Endothelial cell of umbilical vein (primary cell): ENCODE measurements at regions not wholly inside any gene's neighbourhood (a gene's known extent, or its start where the extent isn't known, plus 50 kb on each side); places are given as distances from the start of the nearest gene placed in this dataset.

ENCODE experiments used
- BruUV-seq: library from RNA; stranded (reverse); fragments of 400-500 nt; replicated peaks from 2 replicates; lab custom pipeline; 2021; lab: Mats Ljungman, UMichigan
- CTCF ChIA-PET: fragments of 300-600, 350-600 bp; sonication (Branson Sonifier 250); formaldehyde crosslinking; loops from one replicate; lab custom pipeline; 2021; ENCODE audit warnings: antibody characterized with exemption, inconsistent platforms; lab: Charles Lee
- POLR2A ChIA-PET: fragments of 300-600, 350-600 bp; sonication (Branson Sonifier 250); formaldehyde crosslinking; loops from one replicate; lab custom pipeline; 2021; ENCODE audit warnings: antibody characterized with exemption, inconsistent platforms; lab: Charles Lee
- DNase-seq: peaks from one replicate; pipeline ENCODE4 v3.0.0-alpha.2; 2011; ENCODE audit warnings: low read depth, low spot score
- FAIRE-seq: peaks from 2 replicates; lab custom pipeline; 2011; peaks lifted over from hg19 to GRCh38; lab: Jason Lieb, UNC
- H2AFZ ChIP-seq: 2 replicates; pipeline ENCODE4 v1.6.0; 2012; ENCODE audit warnings: low read depth, low read length, control low read depth, inconsistent platforms
- H3K27ac ChIP-seq: 2 replicates; pipeline ENCODE4 v1.5.1; 2011; ENCODE audit warnings: low read depth, mild to moderate bottlenecking, control low read depth, low read length, moderate library complexity; ENCODE audit not compliant: insufficient read depth
- H3K27me3 ChIP-seq, 2 experiments: 2 replicates each; pipeline versions ENCODE4 v1.6.0 to v1.6.1; 2011; ENCODE audit warnings: low read length in 2 of 2, mixed read lengths in 1 of 2; ENCODE audit not compliant: control insufficient read depth in 2 of 2, insufficient read depth in 2 of 2
- H3K36me3 ChIP-seq, 2 experiments: 2 replicates in 1 of 2; 3 replicates in 1 of 2; pipeline ENCODE4 v1.5.1; 2011; ENCODE audit warnings: low read length in 2 of 2, mild to moderate bottlenecking in 1 of 2, moderate library complexity in 1 of 2; ENCODE audit not compliant: control insufficient read depth in 2 of 2, insufficient read depth in 2 of 2; ENCODE audit errors: extremely low read depth in 1 of 2
- H3K4me1 ChIP-seq: 3 replicates; pipeline ENCODE4 v1.5.1; 2011; ENCODE audit warnings: mild to moderate bottlenecking, low read length; ENCODE audit not compliant: control insufficient read depth, insufficient read depth; ENCODE audit errors: extremely low read depth
- H3K4me2 ChIP-seq: 2 replicates; pipeline ENCODE4 v1.6.1; 2011; ENCODE audit warnings: low read length, control low read depth, mixed read lengths; ENCODE audit not compliant: insufficient read depth
- H3K4me3 ChIP-seq, 3 experiments: fragments of 200-600 bp in 1 of 3; sonication (generic), shearing (Covaris generic) in 1 of 3; replicated peaks in 1 of 3; 2 replicates each; pipeline ENCODE4 v1.5.1; 2011 to 2016; ENCODE audit warnings: control low read depth in 3 of 3, low read length in 3 of 3, mild to moderate bottlenecking in 2 of 3, inconsistent platforms in 1 of 3, low read depth in 1 of 3, moderate library complexity in 1 of 3; ENCODE audit not compliant: insufficient read depth in 1 of 3
- H3K79me2 ChIP-seq: 2 replicates; pipeline ENCODE4 v1.6.0; 2012; ENCODE audit warnings: low read length, inconsistent platforms; ENCODE audit not compliant: control insufficient read depth, insufficient read depth
- H3K9ac ChIP-seq: replicated peaks from 2 replicates; pipeline ENCODE3; 2011; ENCODE audit warnings: low read length, control low read depth; ENCODE audit not compliant: insufficient read depth; ENCODE audit errors: extremely low read depth
- H3K9me1 ChIP-seq: replicated peaks from 3 replicates; pipeline ENCODE4 v1.6.0; 2011; ENCODE audit warnings: mild to moderate bottlenecking, low read length; ENCODE audit not compliant: control insufficient read depth, insufficient read depth; ENCODE audit errors: extremely low read depth
- H3K9me3 ChIP-seq: replicated peaks from 2 replicates; pipeline ENCODE4 v1.5.1; 2012; ENCODE audit warnings: low read length, inconsistent platforms; ENCODE audit not compliant: control insufficient read depth, insufficient read depth
- H4K20me1 ChIP-seq: replicated peaks from 2 replicates; pipeline ENCODE3; 2011; ENCODE audit warnings: mild to moderate bottlenecking, low read length; ENCODE audit not compliant: control insufficient read depth, insufficient read depth; ENCODE audit errors: extremely low read depth
- CTCF ChIP-seq, 2 donors: IDR thresholded peaks; 1 replicate in 1 of 2; 2 replicates in 1 of 2; pipeline ENCODE4 v1.5.1; 2011; ENCODE audit warnings: low read length in 2 of 2, mild to moderate bottlenecking in 2 of 2, moderate library complexity in 2 of 2, control low read depth in 1 of 2, inconsistent platforms in 1 of 2, low read depth in 1 of 2; ENCODE audit not compliant: insufficient read depth in 1 of 2; ENCODE audit errors: extremely low read depth in 1 of 2
- EZH2 ChIP-seq: IDR thresholded peaks from 2 replicates; pipeline ENCODE4 v1.6.1; 2012; ENCODE audit warnings: borderline replicate concordance, low read depth, mild to moderate bottlenecking, moderate library complexity, low read length, inconsistent platforms; ENCODE audit not compliant: severe bottlenecking
- FOS ChIP-seq: IDR thresholded peaks from 2 replicates; pipeline ENCODE4 v1.6.1; 2011; ENCODE audit warnings: mild to moderate bottlenecking, low read length, moderate library complexity, borderline replicate concordance; ENCODE audit not compliant: insufficient read depth
- GATA2 ChIP-seq: IDR thresholded peaks from 2 replicates; pipeline ENCODE4 v1.7.0; 2011; ENCODE audit warnings: low read depth, mild to moderate bottlenecking, moderate library complexity, mixed read lengths, low read length; ENCODE audit not compliant: insufficient read length, insufficient read depth
- JUN ChIP-seq: IDR thresholded peaks from 2 replicates; pipeline ENCODE4 v1.6.1; 2011; ENCODE audit warnings: borderline replicate concordance, low read depth; ENCODE audit not compliant: insufficient read length, insufficient read depth
- MYC ChIP-seq: IDR thresholded peaks from one replicate; pipeline ENCODE4 v1.6.1; 2011; ENCODE audit warnings: mild to moderate bottlenecking, low read depth, low read length
- POLR2A ChIP-seq: IDR thresholded peaks from 2 replicates; pipeline ENCODE4 v1.6.1; 2012; ENCODE audit warnings: low read depth, mild to moderate bottlenecking, control low read depth, low read length
- POLR2AphosphoS5 ChIP-seq: IDR thresholded peaks from 2 replicates; pipeline ENCODE4 v1.6.1; 2012; ENCODE audit warnings: low read depth, mild to moderate bottlenecking, control low read depth, low read length, moderate library complexity; ENCODE audit not compliant: insufficient read depth
- dilution Hi-C: fragments of 300-500 bp; cut with MboI; formaldehyde crosslinking; loops from one replicate; pipeline ENCODE4 v1.15.0; 2019; ENCODE audit warnings: low sequenced_read_pairs; ENCODE audit not compliant: extremely low pct_ligation_motif_present
- intact Hi-C: fragments of 100-400 bp; cut with micrococcal nuclease; formaldehyde crosslinking; loops from one replicate; pipeline ENCODE4 v1.10.0; 2022
- TF ChIP-seq, protein P1 (sequence below): IDR thresholded peaks from 2 replicates; pipeline ENCODE4 v1.6.1; 2011; ENCODE audit not compliant: insufficient read depth, insufficient read length

GRCh38 chrX:47776292-47777006, 60.3 kb upstream of the ZNF81 start:
- Histone ChIP-seq H3K9me3 (no peaks in the 10 kb centered on the region), H4K20me1 (no peaks in the 10 kb centered on the region), H3K36me3 (no peaks in the 10 kb centered on the region), H3K79me2 (no peaks in the 10 kb centered on the region), H2AFZ (no peak overlapping the region), H3K9me1 (no peaks in the 10 kb centered on the region), H3K27ac (no peak overlapping the region), H3K4me1 (no peaks in the 10 kb centered on the region), H3K4me3 (no peak overlapping the region), H3K9ac (no peak overlapping the region), H3K27me3 (no peaks in the 10 kb centered on the region), H3K4me2 (no peak overlapping the region)
- no TSS peak for BruUV-seq
- dilution Hi-C loops: no loop called here
- intact Hi-C loops: no loop called here
- POLR2A ChIA-PET: no interaction called here
- FAIRE-seq: no peak
- no peak for DNase-seq
- CTCF ChIA-PET: no interaction called here
- TF ChIP-seq MYC (no peak), JUN (no peak), CTCF (IDR thresholded peaks at IDR 0.05; ENCODE audit: extremely low read depth in 1 of 2, insufficient read depth in 1 of 2, low read depth in 1 of 2, low read length in 2 of 2) (no peak), GATA2 (no peak), EZH2 (no peak), POLR2AphosphoS5 (no peak), FOS (no peak), POLR2A (no peak)
- TF ChIP-seq, protein P1, sequence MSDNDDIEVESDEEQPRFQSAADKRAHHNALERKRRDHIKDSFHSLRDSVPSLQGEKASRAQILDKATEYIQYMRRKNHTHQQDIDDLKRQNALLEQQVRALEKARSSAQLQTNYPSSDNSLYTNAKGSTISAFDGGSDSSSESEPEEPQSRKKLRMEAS: no peak
